Stimulated activated memory B cell treated with anti-CD40 and anti-IgM and Interleukin-4, amounts not matched to agents 10 μg/mL and 1 μg/mL and 100 μg/mL, for 72 hours (primary cell): ENCODE measurements at regions not wholly inside any gene's neighbourhood (a gene's known extent, or its start where the extent isn't known, plus 50 kb on each side); places are given as distances from the start of the nearest gene placed in this dataset.

ENCODE experiments used
- ATAC-seq: fragments of 150-1000 bp; cut with Tn5 transposase; 2 replicates; pipeline ENCODE4 v1.10.0; 2021
- H3K27ac Mint-ChIP-seq: one replicate; pipeline ENCODE4 v1.8.0; 2022; ENCODE audit warnings: mild to moderate bottlenecking, mixed read lengths
- H3K27me3 Mint-ChIP-seq: one replicate; pipeline ENCODE4 v1.8.0; 2022; ENCODE audit warnings: mixed read lengths
- H3K36me3 Mint-ChIP-seq: one replicate; pipeline ENCODE4 v1.8.0; 2022; ENCODE audit warnings: mixed read lengths
- H3K4me1 Mint-ChIP-seq: one replicate; pipeline ENCODE4 v1.8.0; 2022; ENCODE audit warnings: mixed read lengths
- H3K4me3 Mint-ChIP-seq: one replicate; pipeline ENCODE4 v1.8.0; 2022; ENCODE audit warnings: mild to moderate bottlenecking, moderate library complexity, mixed read lengths
- H3K9me3 Mint-ChIP-seq: one replicate; pipeline ENCODE4 v1.8.0; 2022; ENCODE audit warnings: mixed read lengths

DNA sequence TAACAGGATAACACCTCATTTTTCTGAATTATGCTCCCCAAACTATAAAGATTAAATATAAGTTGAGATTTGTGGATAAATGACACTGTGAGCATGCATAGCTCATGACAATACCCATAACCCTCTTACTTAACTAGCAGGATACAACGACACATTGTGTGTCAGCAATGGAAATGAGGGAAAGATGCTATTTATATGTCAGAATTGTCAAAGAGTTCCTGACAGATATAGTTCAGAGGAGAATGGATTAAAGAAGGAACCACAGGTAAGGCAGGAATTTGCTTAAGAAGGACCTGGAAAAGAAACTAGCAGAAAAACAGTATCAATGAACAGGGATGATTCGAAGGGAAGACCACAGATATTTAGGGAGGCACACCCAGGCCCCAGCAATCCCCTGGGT, 591.0 kb downstream of the DHX35 start:
- no peak for ATAC-seq
- no peaks in the 10 kb centered on the region for H3K27me3 Mint-ChIP-seq
- H3K27ac Mint-ChIP-seq, result no peak overlapping the region
- H3K36me3 Mint-ChIP-seq, result no peaks in the 10 kb centered on the region
- peaks cover 2% of the 10 kb centered on the region for H3K4me1 Mint-ChIP-seq
- H3K9me3 Mint-ChIP-seq, result peaks cover 2% of the 10 kb centered on the region
- H3K4me3 Mint-ChIP-seq, result no peak overlapping the region

DNA sequence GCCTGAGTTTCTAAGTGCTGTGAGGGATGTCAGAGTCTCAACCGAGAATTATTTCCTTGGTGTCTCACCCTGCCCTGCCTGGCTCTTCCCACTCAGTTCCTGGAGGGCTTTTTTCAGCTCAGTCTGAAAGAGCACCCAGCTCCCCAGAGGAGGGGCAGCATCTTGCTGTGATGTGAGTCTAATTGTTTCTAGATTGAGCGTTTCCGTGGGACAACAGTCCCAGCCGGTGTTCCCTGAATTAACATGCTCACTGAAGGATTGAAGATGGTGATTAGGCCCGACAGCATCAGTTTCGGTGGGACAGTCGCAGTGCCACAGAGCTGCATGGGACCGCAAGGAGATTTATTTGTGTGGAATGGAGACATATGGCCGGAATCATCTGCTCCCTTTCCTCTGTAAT, 587.6 kb downstream of the DHX35 start:
- Mint-ChIP-seq H3K36me3 (no peaks in the 10 kb centered on the region), H3K4me1 (peaks cover 16% of the 10 kb centered on the region), H3K27ac (no peak overlapping the region), H3K27me3 (no peaks in the 10 kb centered on the region), H3K4me3 (no peak overlapping the region), H3K9me3 (peaks cover 2% of the 10 kb centered on the region)
- ATAC-seq, result no peak

DNA sequence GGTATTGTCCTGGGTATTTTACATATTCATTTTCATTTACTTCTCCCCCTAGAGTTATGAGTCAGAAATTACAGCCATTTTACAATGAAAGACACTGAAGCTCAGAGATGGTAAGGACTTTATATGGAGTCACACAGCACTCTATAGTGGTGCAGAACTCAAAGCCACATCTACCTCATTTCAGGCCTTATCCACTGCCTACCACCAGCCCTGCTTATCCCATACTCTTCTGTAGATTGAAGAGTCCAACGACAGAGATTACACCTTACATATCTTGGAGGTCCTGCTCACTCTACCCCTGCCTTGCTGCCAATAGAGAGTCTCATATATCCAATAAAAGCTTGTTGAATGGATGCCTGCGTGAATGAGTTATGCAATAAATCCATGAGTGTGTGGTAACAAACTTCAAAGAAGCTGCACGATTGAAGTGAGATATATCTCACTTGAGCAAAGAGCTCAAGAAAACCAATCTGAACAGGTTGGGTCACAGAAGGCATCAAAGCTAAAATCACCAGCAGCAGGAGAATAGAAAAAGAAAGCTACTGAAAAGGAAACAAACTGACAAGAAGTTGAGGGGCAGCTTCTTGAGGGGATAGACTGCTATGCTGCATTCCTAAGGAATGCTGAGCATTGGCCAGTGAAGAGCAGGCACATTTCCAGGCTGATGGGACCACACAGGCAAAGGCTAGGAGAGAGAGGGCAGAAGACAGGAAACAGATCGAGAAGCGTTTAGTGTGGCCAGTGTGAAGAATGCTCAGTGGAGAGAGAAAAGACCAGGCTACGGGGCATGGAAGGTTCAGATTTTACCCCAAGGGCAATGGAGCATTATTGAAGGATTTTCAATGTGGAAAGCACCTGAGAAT, 585.6 kb downstream of the DHX35 start:
- H3K4me3 Mint-ChIP-seq, result no peak overlapping the region

DNA sequence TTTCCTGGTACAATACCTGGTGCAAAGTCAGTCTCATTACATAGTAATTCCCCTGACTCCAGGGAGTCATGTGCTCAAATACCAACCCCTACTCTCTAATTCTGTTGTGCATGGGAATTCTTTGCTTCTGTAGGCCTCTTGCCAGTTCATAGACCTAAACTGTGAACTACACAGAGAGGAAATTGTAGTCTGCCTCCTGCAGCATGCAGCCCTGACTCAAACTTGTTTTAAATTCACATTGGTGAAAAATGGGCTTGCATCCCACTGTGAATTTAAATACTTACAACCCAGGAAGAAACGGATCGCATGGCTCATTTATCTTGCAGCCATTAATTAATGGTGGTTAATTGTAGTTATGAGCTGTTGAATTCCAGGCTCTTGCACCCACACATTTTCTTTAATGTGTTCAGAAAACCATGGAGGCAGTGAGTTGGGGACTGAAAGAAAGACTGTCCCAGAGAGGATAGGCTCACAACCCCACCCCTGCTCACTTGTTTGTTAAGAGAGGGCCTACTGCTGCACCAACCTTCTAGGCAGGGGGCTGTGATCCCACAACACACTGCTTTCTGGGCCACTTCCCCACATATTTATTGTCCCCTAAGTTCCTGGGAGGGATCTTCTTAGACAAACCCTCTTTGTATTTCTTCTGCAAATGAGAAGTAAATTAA, 579.1 kb downstream of the DHX35 start:
- peaks cover 12% of the 10 kb centered on the region for H3K9me3 Mint-ChIP-seq
- ATAC-seq, result no peak
- peaks cover 15% of the 10 kb centered on the region for H3K36me3 Mint-ChIP-seq

More for the DNA sequence above, 585.6 kb downstream of the DHX35 start:
- H3K36me3 Mint-ChIP-seq, result peaks cover 4% of the 10 kb centered on the region
- peaks cover 8% of the 10 kb centered on the region for H3K9me3 Mint-ChIP-seq
- H3K27me3 Mint-ChIP-seq, result no peaks in the 10 kb centered on the region
- no peak overlapping the region for H3K27ac Mint-ChIP-seq
- H3K4me1 Mint-ChIP-seq, result peaks cover 27% of the 10 kb centered on the region
- ATAC-seq, result no peak

DNA sequence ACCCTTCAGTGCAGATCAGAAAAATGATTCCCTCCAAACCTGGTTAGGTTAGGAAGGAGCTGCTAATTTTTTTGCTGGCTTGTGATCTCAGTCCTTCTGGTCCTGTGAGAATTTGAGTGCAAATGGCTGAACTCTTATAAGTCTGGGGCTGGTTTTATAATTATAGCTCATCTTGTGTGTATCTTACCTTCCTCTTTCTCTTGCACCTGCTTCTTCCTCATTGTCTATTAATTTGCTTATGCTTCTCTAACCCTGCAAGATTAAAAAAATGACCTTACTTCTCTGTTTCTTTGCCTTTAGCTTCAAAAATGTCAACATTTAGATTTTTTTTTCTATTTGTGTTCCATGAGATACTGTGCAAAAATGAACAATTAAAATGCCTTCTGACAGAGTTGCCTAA, 576.2 kb downstream of the DHX35 start:
- peak overlapping the region; percentile 2 for H3K4me3 Mint-ChIP-seq
- ATAC-seq, result peak; percentile 81
- peaks cover 37% of the 10 kb centered on the region for H3K4me1 Mint-ChIP-seq
- no peaks in the 10 kb centered on the region for H3K27me3 Mint-ChIP-seq
- H3K9me3 Mint-ChIP-seq, result peaks cover 6% of the 10 kb centered on the region
- peaks cover 15% of the 10 kb centered on the region for H3K36me3 Mint-ChIP-seq
- peak overlapping the region; percentile 82 for H3K27ac Mint-ChIP-seq

More for the DNA sequence above, 579.1 kb downstream of the DHX35 start:
- H3K27ac Mint-ChIP-seq, result no peak overlapping the region
- peaks cover 43% of the 10 kb centered on the region for H3K4me1 Mint-ChIP-seq
- H3K4me3 Mint-ChIP-seq, result no peak overlapping the region
- H3K27me3 Mint-ChIP-seq, result no peaks in the 10 kb centered on the region

DNA sequence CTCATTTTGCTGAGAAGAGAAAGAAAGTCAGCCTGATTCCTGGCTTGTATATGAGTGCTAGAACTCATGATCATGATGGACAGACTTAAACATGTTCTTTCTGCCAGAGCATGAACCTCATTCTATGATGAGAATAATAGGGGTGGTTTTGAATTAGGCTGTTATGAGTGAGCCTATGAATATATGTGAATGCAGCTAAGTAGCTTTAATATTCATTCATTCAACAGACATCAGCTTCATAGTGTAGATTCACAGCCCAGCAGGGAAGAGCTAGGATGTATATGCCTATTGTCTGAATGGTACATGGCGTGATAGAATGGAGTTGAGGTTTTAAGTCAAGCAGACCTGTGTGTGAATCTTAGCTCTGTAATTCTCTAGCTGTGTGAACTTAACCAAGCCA, 573.2 kb downstream of the DHX35 start:
- Mint-ChIP-seq H3K27ac (no peak overlapping the region), H3K4me3 (no peak overlapping the region), H3K36me3 (peaks cover 8% of the 10 kb centered on the region), H3K9me3 (peaks cover 3% of the 10 kb centered on the region), H3K27me3 (no peaks in the 10 kb centered on the region), H3K4me1 (peaks cover 49% of the 10 kb centered on the region)
- no peak for ATAC-seq

DNA sequence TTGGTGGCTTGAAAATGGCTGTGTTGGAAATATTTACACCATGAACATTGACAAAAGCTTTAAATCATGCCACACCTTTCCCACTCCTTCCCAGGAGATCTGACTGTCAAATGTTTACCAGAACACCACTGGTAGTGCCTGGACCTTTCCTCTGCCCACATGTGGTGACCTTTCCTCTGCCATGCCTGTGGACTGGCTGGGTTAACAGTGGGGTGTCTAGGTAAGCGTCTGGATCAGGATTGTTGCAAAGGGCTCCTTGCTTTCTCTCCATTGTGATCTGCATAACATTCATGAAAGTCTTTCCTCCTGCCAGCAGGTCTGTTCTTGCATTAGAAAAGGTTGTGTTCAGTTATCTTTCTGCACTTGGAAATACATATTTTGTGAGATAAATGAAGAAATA, 572.7 kb downstream of the DHX35 start:
- Mint-ChIP-seq H3K4me1 (peaks cover 47% of the 10 kb centered on the region), H3K36me3 (peaks cover 4% of the 10 kb centered on the region), H3K27me3 (no peaks in the 10 kb centered on the region), H3K27ac (no peak overlapping the region), H3K4me3 (no peak overlapping the region), H3K9me3 (no peaks in the 10 kb centered on the region)
- ATAC-seq, result no peak

DNA sequence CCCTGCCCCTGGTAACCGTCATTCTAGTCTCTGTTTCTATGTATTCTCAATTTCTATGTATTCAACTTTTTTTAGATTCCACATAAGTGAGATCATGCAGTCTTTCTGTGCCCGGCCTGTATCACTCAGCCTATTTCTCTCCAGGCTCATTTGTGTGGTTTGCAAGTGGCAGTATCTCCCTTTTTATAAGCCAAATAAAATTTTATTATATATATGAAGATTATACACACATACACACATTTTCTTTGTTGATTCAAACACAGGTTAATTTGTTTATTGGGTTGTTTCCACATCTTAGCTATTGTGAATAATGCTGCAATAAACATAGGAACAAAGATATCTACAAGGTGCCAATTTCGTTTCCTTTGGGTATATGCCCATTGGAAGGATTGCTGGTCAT, 571.7 kb downstream of the DHX35 start:
- ATAC-seq, result no peak
- Mint-ChIP-seq H3K4me3 (no peak overlapping the region), H3K4me1 (peaks cover 43% of the 10 kb centered on the region), H3K9me3 (no peaks in the 10 kb centered on the region), H3K27me3 (no peaks in the 10 kb centered on the region), H3K36me3 (no peaks in the 10 kb centered on the region), H3K27ac (no peak overlapping the region)

DNA sequence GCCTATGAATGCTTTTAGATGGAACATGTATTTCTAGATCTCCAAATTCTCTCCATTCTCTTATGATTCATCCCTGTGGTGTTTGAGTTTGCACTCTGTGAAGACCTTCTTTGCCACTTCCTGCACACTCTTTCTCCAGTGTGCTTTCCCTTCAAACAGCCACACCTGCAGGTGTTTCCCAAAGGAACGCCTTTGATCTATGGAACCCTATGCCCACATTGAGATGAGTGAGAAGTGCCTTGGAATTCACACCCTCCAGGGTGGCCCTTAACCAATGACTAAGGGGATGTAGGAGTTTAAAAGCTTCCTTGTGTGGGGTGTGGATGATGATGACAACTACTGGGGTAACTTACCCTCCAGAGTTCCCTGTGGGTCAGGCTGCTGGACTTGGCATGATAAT, 570.1 kb downstream of the DHX35 start:
- Mint-ChIP-seq H3K4me1 (peaks cover 28% of the 10 kb centered on the region), H3K9me3 (no peaks in the 10 kb centered on the region), H3K27ac (no peak overlapping the region), H3K4me3 (no peak overlapping the region), H3K36me3 (no peaks in the 10 kb centered on the region), H3K27me3 (no peaks in the 10 kb centered on the region)
- ATAC-seq, result no peak

DNA sequence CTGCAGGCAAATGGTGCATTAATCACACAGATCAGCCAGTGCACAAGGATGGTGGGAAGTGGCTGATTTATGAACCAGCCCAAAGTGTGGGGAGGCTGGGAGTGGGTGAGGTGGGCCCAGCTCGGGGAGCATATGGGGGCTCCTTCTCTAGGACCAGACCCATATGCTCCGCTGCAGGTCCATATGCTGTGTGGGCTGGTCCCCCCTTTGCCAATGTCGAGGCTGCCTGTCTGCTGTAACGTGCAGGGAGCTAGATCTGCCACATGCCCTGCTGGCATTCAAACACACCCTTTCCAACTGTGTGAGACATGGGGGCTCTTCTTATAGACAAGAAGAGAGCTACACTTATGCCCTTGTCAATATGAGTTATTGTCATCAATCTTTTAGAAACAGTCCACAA, 566.3 kb downstream of the DHX35 start:
- H3K27ac Mint-ChIP-seq, result no peak overlapping the region
- H3K4me3 Mint-ChIP-seq, result no peak overlapping the region
- peaks cover 36% of the 10 kb centered on the region for H3K4me1 Mint-ChIP-seq

DNA sequence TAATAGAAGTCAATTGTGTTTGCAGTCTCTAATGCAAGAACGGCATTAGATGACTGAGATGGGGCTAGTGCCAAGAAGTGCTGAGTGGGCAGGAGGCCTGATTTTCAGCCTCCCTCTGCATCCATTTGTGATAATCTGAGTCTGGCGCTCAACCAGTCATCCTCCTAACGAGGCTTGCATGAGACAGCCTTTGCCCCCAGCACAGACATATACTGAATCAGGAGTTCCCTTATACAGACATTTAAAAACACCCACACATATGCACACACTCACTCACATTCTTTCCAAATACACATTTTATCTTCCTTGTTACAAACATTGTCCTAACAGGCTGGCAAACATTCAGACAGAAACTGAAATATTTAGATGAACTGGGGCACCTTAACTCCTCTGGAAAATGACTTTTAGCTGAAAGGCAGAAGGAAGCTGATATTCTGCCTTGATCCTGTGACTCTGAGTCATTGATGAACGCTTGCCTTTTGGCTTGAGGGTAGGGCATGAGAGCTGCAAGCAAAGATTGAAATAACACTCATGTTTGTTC, 562.3 kb downstream of the DHX35 start:
- ATAC-seq, result peak; percentile 53
- Mint-ChIP-seq H3K4me1 (peaks cover 11% of the 10 kb centered on the region), H3K36me3 (no peaks in the 10 kb centered on the region), H3K9me3 (no peaks in the 10 kb centered on the region), H3K4me3 (no peak overlapping the region), H3K27ac (peak overlapping the region; percentile 56), H3K27me3 (no peaks in the 10 kb centered on the region)

More for the DNA sequence above, 566.3 kb downstream of the DHX35 start:
- Mint-ChIP-seq H3K9me3 (no peaks in the 10 kb centered on the region), H3K36me3 (no peaks in the 10 kb centered on the region), H3K27me3 (no peaks in the 10 kb centered on the region)
- ATAC-seq, result no peak

DNA sequence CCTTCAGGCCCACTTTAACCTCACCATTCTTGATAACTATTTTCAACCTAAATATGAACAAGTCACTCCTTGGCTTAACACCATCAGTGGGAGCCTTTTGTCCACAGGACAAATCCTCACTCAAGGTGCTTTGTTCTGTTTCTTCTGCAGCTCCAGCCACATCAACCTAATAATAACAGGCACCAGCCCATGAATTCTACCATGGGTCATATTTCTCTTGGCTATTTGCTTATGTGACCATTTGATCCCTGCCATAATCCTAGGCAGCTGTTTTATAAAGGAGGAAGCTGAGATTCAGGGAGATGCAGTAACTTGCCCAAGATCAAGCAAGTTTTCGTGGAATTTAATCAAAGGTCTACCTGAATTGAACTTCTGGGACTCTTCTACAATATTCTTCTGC, 561.3 kb downstream of the DHX35 start:
- H3K27me3 Mint-ChIP-seq, result no peaks in the 10 kb centered on the region
- no peaks in the 10 kb centered on the region for H3K9me3 Mint-ChIP-seq
- H3K27ac Mint-ChIP-seq, result no peak overlapping the region
- no peak overlapping the region for H3K4me3 Mint-ChIP-seq
- peaks cover 7% of the 10 kb centered on the region for H3K4me1 Mint-ChIP-seq
- no peaks in the 10 kb centered on the region for H3K36me3 Mint-ChIP-seq
- no peak for ATAC-seq

DNA sequence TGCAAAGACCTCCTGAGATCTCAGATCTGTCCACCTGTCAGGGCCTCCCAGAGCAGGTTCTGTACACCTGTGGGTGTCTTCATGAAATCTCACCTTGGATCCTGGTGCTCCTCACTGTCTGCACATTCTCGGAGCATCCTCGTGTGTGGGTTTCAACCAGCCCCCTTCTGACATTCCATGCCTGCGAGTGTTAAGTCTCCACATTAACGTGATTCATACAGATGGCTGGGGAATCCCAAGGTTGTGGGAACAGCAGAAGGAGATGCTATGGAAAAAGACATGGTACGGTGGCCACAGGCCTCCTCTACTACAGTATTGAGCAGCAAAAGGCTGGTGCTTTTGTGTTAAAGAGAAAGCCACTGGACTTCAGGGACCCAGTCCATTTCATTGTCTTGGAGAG, 556.5 kb downstream of the DHX35 start:
- peaks cover 3% of the 10 kb centered on the region for H3K9me3 Mint-ChIP-seq
- H3K4me1 Mint-ChIP-seq, result peaks cover 19% of the 10 kb centered on the region
- ATAC-seq, result no peak
- no peaks in the 10 kb centered on the region for H3K27me3 Mint-ChIP-seq
- no peak overlapping the region for H3K4me3 Mint-ChIP-seq
- no peaks in the 10 kb centered on the region for H3K36me3 Mint-ChIP-seq
- no peak overlapping the region for H3K27ac Mint-ChIP-seq

DNA sequence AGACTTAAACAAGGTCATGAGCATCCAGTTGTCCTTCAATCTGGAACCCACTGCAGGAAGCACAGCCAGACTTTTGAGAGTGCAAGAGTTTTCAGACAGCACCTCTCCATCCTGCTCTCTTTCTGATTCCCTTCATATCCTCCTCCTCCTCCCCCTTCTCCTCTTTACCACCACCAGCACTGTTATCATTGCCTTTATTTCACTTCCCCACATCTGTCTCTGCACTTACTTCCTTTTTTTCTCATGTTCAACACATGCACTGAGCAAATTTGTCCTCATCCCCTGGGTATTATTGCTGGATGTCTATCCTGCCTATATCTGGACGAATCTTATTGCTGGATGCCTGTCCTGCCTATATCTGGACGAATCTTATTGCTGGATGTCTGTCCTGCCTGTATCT, 554.8 kb downstream of the DHX35 start:
- no peak overlapping the region for H3K4me3 Mint-ChIP-seq
- H3K9me3 Mint-ChIP-seq, result peaks cover 3% of the 10 kb centered on the region
- H3K36me3 Mint-ChIP-seq, result no peaks in the 10 kb centered on the region
- peaks cover 19% of the 10 kb centered on the region for H3K4me1 Mint-ChIP-seq
- H3K27ac Mint-ChIP-seq, result peak overlapping the region; percentile 48
- H3K27me3 Mint-ChIP-seq, result no peaks in the 10 kb centered on the region
- peak; percentile 74 for ATAC-seq

DNA sequence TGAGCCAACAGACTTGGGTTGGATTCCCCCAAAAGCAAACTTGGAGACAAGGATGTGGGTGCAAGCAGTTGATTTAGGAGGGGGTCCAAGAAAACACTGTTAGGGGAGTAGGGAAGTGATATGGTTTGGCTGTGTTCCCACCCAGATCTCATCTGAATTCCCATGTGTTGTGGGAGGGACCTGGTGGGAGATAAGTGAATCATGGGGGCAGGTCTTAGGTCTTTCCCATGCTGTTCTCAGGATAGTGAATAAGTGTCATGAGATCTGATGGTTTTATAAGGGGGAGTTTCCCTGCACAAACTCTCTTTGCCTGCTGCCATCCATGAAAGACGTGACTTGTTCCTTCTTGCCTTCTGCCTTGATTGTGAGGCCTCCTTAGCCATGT, 542.6 kb downstream of the DHX35 start:
- H3K4me1 Mint-ChIP-seq, result no peaks in the 10 kb centered on the region
- no peak for ATAC-seq
- no peak overlapping the region for H3K27ac Mint-ChIP-seq

More for the DNA sequence above, 542.6 kb downstream of the DHX35 start:
- Mint-ChIP-seq H3K9me3 (no peaks in the 10 kb centered on the region), H3K4me3 (no peak overlapping the region), H3K27me3 (no peaks in the 10 kb centered on the region), H3K36me3 (no peaks in the 10 kb centered on the region)
